ENCODE measurements at regions not wholly inside any gene's neighbourhood (a gene's known extent, or its start where the extent isn't known, plus 50 kb on each side); places are given as distances from the start of the nearest gene placed in this dataset.
"Not testable (repeated sequence)": the region's sequence is repeated elsewhere in the genome, so short reads cannot be mapped to it uniquely, and the experiment has no call there.

DNA sequence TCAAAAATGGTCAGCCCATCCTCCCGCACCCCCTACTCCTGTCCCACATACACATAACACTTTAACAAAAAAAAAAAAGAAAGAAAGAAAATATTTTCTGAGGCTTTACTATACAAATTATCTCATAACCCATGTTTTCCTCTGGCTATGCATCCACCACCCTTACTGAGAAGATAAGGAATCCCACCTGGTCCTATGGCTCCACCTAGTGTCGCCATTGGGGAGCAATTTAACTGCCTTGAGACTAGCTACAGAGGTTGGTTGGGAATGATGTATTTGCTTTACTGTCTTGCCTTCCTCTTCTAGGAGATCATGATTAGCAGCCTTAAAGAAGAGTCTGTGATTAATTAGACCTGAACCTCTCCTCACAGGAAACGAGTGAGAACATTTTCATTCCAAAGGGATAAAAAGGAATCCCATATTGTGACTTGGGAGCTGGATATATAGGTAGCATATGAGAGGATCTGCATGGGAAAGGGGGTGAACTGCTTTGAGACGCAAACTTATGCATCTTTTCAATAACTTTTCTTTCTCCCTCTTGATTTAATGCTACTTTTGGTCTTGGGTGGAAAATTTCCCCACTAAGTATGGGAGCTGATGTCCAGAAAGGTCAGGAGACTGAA is 77.7 kb upstream of the SELENOP start:
- DNase-seq: peak; percentile 64

DNA sequence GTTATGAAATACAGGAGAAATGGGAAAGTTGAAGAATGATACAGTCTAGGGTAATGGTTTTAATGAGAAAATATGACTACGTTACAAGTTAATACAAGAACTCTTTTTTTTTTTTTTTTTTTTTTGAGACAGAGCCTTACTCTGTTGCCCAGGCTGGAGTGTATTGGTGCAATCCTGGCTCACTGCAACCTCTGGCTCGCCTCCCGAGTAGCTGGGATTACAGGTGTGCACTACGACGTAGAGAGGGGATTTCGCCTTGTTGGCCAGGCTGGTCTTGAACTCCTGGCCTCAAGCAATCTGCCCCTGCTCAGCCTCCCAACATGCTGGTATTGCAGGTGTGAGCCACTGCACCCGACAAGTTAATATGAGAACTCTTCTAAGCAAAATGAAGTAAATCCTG is 77.1 kb upstream of the SELENOP start:
- DNase-seq: no peak

DNA sequence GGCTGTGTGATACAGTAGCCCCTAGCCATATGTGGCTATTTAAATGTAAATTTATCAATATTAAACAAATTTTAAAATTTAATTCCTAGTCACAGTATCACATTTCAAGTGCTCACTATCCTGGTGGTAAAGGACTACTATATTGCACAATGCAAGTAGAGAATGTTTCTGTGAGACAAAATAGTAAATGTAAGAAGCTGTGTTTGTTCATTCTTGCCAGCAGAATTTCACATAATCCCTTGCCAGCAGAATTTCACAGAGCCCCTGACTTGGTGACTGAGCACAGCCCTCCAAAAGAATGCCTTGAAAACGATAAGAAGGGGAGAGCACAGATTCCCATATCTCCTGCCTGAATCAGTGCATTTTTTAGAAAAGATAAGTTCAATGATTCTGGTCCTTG is 75.9 kb upstream of the SELENOP start:
- DNase-seq: no peak

DNA sequence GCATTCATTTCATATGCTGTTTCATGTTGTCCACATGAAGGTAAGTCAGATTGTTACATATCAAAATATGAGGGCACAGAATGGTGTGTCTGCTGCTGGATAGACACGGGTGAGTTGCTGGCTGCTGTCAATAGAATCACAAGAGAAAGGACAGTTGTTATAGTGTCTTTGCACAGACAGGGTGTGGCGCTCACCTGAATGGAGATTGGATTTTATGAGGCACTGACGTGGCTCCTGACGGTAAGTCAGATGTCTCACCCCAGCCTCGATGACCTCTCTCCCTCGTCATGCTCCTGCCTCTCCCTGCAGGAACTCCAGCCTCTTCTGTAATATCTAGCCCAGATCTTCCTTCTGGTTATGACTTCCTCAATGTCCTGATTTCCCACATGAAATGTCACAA is 75.4 kb upstream of the SELENOP start:
- no peak for DNase-seq

DNA sequence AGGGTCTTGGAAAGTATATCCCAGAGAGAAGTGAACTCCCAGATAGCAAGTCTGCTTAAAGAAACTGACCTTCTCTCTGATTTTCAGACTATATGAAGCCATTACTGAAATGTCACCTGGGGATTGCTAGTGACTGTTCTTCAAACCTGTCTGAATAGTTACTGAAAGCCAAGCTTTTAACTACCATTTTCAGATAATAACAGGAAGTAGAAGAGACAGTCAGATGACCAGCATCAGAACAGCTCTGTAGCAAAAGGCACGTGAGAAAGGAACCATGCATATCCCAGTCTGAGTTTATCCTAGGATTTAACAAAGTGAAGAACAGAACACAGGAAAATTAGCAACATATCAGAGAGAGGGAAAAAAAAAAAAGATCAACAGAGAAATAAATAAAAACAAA is 74.9 kb upstream of the SELENOP start:
- DNase-seq: no peak

DNA sequence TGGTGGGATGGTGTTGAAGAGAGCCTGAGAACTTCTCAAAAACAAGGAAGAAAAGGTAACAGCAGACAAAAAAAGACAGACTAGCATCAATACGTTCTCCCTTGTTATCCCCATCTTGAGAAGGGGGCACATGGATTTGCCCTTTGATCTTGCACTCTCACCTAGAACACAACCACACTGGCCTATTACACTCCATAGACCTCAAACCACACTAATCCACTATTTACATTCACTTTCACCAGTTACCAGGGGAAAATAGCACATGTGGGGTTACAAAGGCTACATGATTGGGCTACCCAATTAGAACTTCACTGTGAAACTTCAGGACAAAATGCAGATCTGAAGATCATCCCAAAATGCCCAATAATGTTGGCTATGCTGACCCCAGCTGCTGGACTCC is 72.6 kb upstream of the SELENOP start:
- DNase-seq: no peak

DNA sequence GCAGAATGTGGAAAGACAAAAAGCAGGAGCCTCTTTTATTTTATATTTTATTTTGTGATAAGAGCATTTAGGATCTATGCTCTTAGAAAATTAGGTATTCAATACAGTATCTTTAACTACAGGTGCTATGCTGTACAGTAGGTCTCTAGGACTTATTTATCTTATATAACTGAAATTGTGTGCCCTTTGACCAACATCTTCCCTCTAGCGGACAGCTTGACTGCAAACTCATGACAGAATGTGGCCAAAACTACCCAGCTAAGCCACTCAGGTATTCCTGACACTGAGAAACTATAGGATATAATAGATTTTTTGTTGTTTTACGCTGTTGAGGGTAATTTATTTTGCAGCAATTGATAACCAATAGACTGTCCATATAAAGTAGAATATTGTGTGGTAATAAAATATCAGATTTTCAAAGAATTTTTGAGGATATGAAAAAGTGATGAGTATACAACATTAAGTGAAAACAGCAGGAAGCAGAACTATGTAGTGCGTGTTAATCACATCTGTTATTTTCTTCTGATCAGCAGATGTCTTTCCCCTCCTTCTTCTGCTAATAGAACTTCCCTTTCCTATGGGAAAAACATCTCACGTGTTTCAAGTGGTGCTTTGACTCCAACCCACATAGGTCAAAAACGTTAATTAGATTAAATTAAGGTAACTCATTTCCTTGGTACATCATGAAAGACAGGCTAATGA is 69.9 kb upstream of the SELENOP start:
- no peak for DNase-seq

DNA sequence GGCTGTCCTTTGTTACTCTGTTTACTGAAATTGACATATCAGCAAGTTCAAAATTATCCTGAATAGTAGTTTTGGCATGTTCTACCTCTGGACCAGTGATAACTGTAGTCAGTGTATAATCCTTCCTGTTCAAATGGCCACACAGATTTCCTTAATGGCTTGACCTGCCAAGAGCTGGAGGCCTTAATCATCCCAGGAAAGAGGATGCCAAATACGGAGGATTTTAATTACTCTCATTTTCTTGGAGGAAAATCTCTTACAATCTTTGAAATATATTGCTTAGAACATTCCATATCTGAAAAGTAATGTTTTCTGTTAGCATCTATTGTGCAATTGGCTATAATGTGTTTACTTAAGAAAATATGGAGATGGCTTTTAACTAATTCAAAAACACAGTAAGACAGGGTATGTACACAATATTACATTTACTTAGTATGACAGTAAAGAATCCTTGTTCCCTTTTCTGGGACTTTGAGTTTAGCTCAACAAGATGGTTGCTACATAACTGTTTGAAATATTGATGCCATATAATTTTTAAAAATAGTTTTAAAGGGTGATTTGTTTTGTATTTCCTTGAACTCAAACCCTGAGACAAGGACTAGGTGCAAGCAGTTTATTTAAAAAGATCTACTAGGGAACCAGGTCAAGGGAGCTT is 68.9 kb upstream of the SELENOP start:
- no peak for DNase-seq

DNA sequence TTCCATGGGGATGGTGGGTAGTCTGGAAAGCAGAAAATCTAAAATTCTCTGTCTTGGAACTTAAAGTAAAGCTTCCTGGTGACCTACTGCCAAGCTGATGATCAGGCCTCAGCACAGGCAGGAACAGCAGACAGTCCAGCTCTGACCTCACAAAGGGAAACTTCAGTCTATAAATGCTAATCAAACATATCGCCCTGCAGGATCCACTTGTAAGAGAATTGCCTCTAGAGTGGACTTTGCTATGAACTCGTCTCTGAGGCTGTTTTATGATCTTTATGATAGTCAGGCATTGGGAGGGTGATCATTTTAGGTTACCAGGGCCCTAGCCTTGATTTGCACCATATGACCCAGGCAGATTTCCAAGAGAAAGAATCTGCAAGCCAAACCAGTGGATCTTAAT is 67.6 kb upstream of the SELENOP start:
- no peak for DNase-seq

DNA sequence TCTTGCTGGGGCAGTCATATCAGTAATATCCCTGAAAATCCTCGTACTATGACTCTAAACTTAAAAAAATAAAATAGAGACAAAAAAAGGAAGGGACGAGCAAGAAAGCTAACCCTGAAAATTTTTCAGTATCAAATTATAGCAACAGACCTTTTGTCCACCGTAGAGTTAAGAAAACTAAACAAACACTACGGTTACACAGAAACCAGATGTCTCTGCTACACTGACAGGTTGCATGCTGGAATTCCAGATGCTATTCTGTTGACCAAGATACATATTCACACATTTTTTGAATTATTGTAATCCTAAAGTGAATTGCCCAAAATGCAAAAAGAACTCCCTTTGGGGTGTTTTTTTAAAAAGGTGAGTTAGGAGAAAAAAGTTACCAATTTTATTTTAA is 66.9 kb upstream of the SELENOP start:
- DNase-seq: no peak

DNA sequence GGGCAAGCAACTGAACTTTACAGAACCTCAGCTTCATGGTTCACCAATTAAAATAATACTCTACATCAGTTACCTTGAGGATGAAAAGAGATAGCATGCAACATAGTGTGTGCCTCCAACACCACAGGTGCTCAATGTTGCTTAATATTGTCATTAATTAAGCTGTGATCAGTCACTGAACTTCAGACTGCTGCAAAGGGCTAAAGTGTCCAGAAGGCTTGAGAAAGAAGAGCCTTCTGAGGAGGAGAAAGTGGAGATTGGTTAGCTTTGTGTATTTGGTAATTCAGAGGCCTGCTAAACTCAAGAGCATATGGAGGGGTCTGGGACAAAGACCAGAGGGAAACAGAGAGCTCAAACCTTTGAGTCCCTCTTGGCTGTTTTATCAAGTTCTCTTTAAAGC is 66.3 kb upstream of the SELENOP start:
- no peak for DNase-seq

DNA sequence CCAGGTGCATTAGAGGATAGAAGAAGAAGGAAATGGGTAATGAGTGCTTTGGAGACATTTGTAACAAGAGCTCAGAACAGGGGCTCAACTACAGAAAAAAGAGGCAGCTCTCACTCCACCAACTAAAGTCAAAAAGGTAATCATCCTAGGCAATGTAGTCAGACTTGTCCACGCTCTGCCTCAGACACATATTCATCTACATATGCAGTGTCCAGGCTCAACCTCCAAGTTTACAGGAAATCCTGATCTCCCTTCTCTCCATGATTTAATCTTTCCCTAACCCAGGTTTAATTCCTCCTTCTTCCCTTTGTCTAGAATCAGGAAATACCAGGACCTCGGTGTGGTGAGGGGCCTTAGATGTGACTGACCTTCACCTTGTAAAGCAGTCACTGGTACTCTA is 65.7 kb upstream of the SELENOP start:
- DNase-seq: no peak

DNA sequence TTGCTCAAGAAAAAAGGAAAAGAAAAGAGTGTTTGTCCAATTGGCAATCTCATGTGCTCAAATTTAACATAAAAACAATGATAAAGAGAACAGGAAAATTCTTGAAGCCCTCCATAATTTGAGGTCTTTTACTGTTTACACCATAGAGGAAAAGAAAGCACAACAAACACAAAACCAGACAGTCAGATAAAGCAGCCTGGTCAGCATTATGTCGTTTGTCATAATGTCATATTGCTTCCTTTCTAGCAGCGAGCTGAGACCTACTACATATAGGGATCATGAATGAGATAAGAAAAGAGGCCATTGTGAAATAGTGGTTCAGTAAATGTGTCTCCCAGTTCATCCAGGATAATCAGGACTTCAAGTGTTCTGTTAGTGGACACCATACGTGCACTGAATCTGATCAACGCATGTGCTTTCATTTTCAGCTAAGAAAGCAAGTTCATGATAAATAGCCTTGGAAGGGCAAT is 64.7 kb upstream of the SELENOP start:
- no peak for DNase-seq

DNA sequence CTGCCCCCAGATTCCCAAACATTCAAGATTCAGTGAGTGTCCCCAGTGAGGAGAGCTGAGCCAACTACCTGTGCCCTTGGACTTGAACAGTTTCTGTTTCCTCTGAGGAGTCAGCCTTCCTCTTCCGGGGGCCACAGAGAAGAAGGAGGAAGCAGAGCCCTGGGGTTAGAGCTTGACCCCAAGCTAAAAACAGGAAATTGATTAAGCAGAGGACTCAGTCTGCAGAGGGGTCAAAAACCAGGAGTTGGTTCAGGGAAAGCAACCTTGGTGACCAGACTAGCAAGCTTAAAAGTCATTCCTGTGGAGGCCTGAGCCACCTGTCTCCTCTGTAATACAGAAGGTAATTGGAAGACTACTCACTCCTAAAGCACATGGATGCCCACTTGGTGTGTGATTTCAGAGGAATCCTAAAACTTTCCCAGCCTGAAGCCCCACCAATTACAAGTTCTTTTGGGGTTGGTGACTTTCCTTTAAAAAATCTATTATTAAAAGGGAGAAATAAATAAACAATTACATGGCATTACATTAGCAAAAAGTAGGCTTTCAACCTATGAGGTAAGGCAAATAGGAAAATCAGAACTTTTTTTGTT is 64.2 kb upstream of the SELENOP start:
- DNase-seq: no peak

DNA sequence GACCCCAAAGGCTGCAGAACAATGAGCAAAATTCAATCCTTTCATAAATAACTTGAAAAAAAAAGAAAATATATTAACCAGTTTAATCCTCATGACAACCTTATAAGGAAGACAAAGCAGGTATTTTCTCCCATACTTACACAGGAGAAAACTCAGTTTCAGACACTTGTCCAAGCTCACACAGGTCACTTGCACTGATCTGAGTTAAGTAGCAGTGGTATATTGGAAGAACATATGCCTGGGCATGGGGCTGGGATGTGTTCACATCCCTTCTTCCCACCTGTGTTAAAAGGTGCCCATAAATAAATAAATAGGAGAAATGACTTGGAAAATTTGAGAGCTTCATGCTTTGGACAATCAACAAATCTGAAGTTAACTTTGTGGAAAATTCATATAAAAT is 63.5 kb upstream of the SELENOP start:
- DNase-seq: no peak

DNA sequence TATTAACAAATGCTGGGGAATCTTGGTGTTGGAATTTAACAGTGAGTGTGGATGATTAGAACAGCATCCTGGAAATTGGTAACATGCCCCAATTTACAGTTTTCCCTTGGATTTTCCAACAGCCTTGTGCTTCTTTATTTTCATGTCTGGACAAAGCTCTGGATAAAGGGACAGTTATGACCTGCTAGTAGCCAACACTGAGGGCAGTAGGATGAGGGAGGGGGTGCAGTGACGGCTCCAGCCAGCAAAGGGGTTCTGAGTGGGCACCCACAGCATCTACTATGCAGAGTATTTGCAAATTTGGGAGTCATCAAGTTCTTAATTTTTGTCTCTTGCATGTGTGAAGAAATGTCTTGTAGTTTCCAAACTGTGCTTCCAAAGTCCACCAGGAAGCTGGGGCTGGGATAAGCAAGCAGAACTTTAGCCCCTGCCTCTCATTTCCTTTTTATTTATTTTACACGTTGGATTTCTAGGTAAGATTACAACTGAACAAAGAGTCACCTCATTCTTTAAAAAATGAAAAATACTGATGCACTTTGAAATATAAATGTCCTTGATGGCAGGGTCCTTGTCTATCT is 63.0 kb upstream of the SELENOP start:
- no peak for DNase-seq

DNA sequence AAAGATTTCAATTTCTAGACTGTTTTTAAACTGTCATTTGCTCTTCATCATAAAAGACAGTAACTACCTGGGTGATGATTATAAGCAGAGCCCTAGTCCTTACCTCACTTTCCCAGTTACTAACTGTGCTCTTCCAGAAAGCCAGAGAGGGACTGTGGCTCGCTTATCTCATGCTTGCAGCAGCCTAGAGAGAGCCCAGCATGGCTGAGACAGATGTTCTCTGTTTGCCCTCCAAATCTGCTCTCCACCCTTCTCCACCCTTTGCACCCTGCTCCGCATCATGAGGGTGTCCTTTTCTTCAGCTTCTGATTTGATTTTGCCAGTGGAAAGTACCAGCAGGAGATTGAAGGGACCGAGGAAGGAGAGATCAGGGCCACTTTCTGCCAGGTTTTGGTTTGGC is 61.2 kb upstream of the SELENOP start:
- DNase-seq: no peak

DNA sequence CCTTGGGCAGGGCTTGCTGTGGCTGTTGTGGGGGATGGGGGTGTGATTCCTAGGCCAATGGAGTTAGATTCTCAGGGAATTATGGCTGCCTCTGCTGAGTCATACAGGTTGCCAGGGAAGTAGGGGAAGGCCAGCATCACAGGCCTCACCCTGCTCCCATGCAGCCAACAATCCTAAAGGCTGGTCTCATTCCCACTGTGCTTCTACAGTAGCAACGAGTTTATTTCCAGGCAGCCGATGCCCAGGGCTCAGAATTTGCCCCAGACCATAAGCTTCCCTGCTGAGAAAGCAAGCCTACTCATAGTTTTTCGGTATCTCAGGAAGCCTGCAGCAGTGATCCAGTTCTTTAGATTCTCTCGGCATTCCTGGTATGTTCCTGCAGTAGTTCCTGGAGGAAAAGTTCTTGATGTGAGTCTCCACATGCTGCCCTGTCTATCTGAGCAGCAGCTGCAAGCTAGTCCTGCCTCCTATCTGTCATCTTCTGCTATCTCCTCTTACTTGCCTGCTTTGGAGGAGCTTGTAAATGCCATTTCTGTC is 59.3 kb upstream of the SELENOP start:
- DNase-seq: no peak

DNA sequence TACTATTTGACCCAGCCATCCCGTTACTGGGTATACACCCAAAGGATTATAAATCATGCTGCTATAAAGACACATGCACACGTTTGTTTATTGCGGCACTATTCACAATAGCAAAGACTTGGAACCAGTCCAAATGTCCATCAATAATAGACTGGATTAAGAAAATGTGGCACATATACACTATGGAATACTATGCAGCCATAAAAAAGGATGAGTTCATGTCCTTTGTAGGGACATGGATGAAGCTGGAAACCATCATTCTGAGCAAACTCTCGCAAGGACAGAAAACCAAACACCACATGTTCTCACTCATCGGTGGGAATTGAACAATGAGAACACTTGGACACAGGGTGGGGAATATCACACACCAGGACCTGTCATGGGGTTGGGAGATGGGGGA is 56.7 kb upstream of the SELENOP start:
- DNase-seq: not testable (repeated sequence)

DNA sequence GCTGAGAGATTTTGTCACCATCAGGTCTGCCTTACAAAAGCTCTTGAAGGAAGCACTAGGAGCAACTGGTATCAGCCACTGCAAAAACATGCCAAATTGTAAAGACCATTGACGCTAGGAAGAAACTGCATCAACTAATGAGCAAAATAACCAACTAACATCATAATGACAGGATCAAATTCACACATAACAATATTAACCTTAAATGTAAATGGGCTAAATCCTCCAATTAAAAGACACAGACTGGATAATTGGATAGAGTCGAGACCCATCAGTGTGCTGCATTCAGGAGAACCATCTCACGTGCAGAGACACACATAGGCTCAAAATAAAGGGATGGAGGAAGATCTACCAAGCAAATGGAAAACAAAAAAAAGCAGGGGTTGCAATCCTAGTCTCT is 53.1 kb upstream of the SELENOP start:
- DNase-seq: not testable (repeated sequence)
